ENCODE measurements at regions not wholly inside any gene's neighbourhood (a gene's known extent, or its start where the extent isn't known, plus 50 kb on each side); places are given as distances from the start of the nearest gene placed in this dataset.

GRCh38 chr14:25406818-25407217 lies 356.9 kb upstream of the STXBP6 start:
- intact Hi-C loops (cut with micrococcal nuclease) = no loop called here
- no peaks in the 10 kb centered on the region for H3K9me3 ChIP-seq (ENCODE audit: control insufficient read depth in 1 of 2, low read length in 2 of 2)
- CTCF ChIA-PET (ENCODE audit: partially characterized antibody) = no interaction called here
- no peaks in the 10 kb centered on the region for H3K4me1 ChIP-seq (ENCODE audit: insufficient read depth, low read length)
- H3K4me3 Mint-ChIP-seq = no peak overlapping the region
- no peaks in the 10 kb centered on the region for H3K36me3 Mint-ChIP-seq
- no peak for DNase-seq
- H3K4me1 Mint-ChIP-seq = no peaks in the 10 kb centered on the region
- no peaks in the 10 kb centered on the region for H3K36me3 ChIP-seq (ENCODE audit: insufficient read depth, low read length)
- no peak overlapping the region for H3K27ac Mint-ChIP-seq
- no peak overlapping the region for H3K4me3 ChIP-seq (ENCODE audit: low read length in 2 of 2)
- H3K27me3 ChIP-seq (ENCODE audit: insufficient read depth, low read length) = no peaks in the 10 kb centered on the region
- POLR2A ChIA-PET (ENCODE audit: partially characterized antibody) = no interaction called here
- H3K27me3 Mint-ChIP-seq = peaks cover 0 to 2% of the 10 kb centered on the region in 2 donors
- no peak overlapping the region for H3K27ac ChIP-seq (ENCODE audit: low read depth, low read length)
- H3K9me3 Mint-ChIP-seq = peaks cover 3 to 9% (median 5%) of the 10 kb centered on the region in 8 donors

GRCh38 chr14:25400607-25401206 lies 350.8 kb upstream of the STXBP6 start:
- peak in 3 of 5 donors; percentile 1 to 3 (median 2) for DNase-seq
- ChIA-PET POLR2A (ENCODE audit: partially characterized antibody) (no interaction called here), CTCF (ENCODE audit: partially characterized antibody) (interaction anchor here (0.8 to 1.6 kb wide), 3 partner anchors 18 to 21 kb away, joined by 4 to 5 read pairs (median 5); no protein-coding TSS in a partner anchor)
- Mint-ChIP-seq H3K4me3 (no peak overlapping the region), H3K27ac (no peak overlapping the region), H3K36me3 (no peaks in the 10 kb centered on the region), H3K4me1 (peaks cover 0 to 3% (median 0%) of the 10 kb centered on the region in 4 donors), H3K27me3 (peaks cover 0 to 2% of the 10 kb centered on the region in 2 donors), H3K9me3 (peaks cover 0 to 2% (median under 1%) of the 10 kb centered on the region in 8 donors)
- Histone ChIP-seq H3K9me3 (ENCODE audit: control insufficient read depth in 1 of 2, low read length in 2 of 2) (no peaks in the 10 kb centered on the region), H3K4me3 (ENCODE audit: low read length in 2 of 2) (no peak overlapping the region), H3K27ac (ENCODE audit: low read depth, low read length) (no peak overlapping the region), H3K27me3 (ENCODE audit: insufficient read depth, low read length) (no peaks in the 10 kb centered on the region), H3K4me1 (ENCODE audit: insufficient read depth, low read length) (no peaks in the 10 kb centered on the region), H3K36me3 (ENCODE audit: insufficient read depth, low read length) (no peaks in the 10 kb centered on the region)
- intact Hi-C loops (cut with micrococcal nuclease) = no loop called here

- no peaks in the 10 kb centered on the region for H3K27me3 Mint-ChIP-seq
- no peaks in the 10 kb centered on the region for H3K36me3 ChIP-seq (ENCODE audit: insufficient read depth, low read length)
- H3K27ac ChIP-seq (ENCODE audit: low read depth, low read length) = no peak overlapping the region
- H3K9me3 ChIP-seq (ENCODE audit: control insufficient read depth in 1 of 2, low read length in 2 of 2) = no peaks in the 10 kb centered on the region
- H3K4me3 ChIP-seq (ENCODE audit: low read length in 2 of 2) = no peak overlapping the region
- ChIA-PET POLR2A (ENCODE audit: partially characterized antibody) (no interaction called here), CTCF (ENCODE audit: partially characterized antibody) (interaction anchor here (1.1 kb wide), 1 partner anchor 15 kb away, joined by 3 read pairs; no protein-coding TSS in a partner anchor)
- H3K4me1 ChIP-seq (ENCODE audit: insufficient read depth, low read length) = no peaks in the 10 kb centered on the region
- no peak overlapping the region for H3K4me3 Mint-ChIP-seq
- DNase-seq = no peak
- intact Hi-C loops (cut with micrococcal nuclease) = no loop called here
- H3K27me3 ChIP-seq (ENCODE audit: insufficient read depth, low read length) = no peaks in the 10 kb centered on the region
- peak overlapping the region in 1 of 7 donors; percentile 7 for H3K27ac Mint-ChIP-seq
- peaks cover 0 to 8% (median 0%) of the 10 kb centered on the region in 8 donors for H3K9me3 Mint-ChIP-seq
- H3K4me1 Mint-ChIP-seq = peaks cover 0 to 3% (median 0%) of the 10 kb centered on the region in 4 donors
- no peaks in the 10 kb centered on the region for H3K36me3 Mint-ChIP-seq
Observed at GRCh38 chr14:25396128-25396527, 346.2 kb upstream of the STXBP6 start.

- CTCF ChIA-PET (ENCODE audit: partially characterized antibody) = interaction anchor here (1.1 kb wide), 1 partner anchor 17 kb away, joined by 3 read pairs; no protein-coding TSS in a partner anchor
- Mint-ChIP-seq H3K27ac (no peak overlapping the region), H3K4me3 (no peak overlapping the region), H3K27me3 (no peaks in the 10 kb centered on the region), H3K9me3 (peaks cover 0 to 8% (median under 1%) of the 10 kb centered on the region in 8 donors), H3K36me3 (no peaks in the 10 kb centered on the region), H3K4me1 (no peaks in the 10 kb centered on the region)
- POLR2A ChIA-PET (ENCODE audit: partially characterized antibody) = no interaction called here
- H3K9me3 ChIP-seq (ENCODE audit: control insufficient read depth in 1 of 2, low read length in 2 of 2) = no peaks in the 10 kb centered on the region
- H3K27me3 ChIP-seq (ENCODE audit: insufficient read depth, low read length) = no peaks in the 10 kb centered on the region
- intact Hi-C loops (cut with micrococcal nuclease) = no loop called here
- no peak overlapping the region for H3K4me3 ChIP-seq (ENCODE audit: low read length in 2 of 2)
- no peak for DNase-seq
- no peaks in the 10 kb centered on the region for H3K36me3 ChIP-seq (ENCODE audit: insufficient read depth, low read length)
- no peak overlapping the region for H3K27ac ChIP-seq (ENCODE audit: low read depth, low read length)
- H3K4me1 ChIP-seq (ENCODE audit: insufficient read depth, low read length) = no peaks in the 10 kb centered on the region
Observed at GRCh38 chr14:25394791-25395391, 344.9 kb upstream of the STXBP6 start.

- Mint-ChIP-seq H3K27ac (no peak overlapping the region), H3K4me3 (no peak overlapping the region), H3K4me1 (no peaks in the 10 kb centered on the region), H3K36me3 (no peaks in the 10 kb centered on the region), H3K9me3 (peaks cover 0 to 8% (median 0%) of the 10 kb centered on the region in 8 donors), H3K27me3 (no peaks in the 10 kb centered on the region)
- intact Hi-C loops (cut with micrococcal nuclease) = no loop called here
- Histone ChIP-seq H3K4me1 (ENCODE audit: insufficient read depth, low read length) (no peaks in the 10 kb centered on the region), H3K27me3 (ENCODE audit: insufficient read depth, low read length) (no peaks in the 10 kb centered on the region), H3K4me3 (ENCODE audit: low read length in 2 of 2) (no peak overlapping the region), H3K9me3 (ENCODE audit: control insufficient read depth in 1 of 2, low read length in 2 of 2) (no peaks in the 10 kb centered on the region), H3K27ac (ENCODE audit: low read depth, low read length) (no peak overlapping the region), H3K36me3 (ENCODE audit: insufficient read depth, low read length) (no peaks in the 10 kb centered on the region)
- CTCF ChIA-PET (ENCODE audit: partially characterized antibody) = no interaction called here
- DNase-seq = no peak
- POLR2A ChIA-PET (ENCODE audit: partially characterized antibody) = no interaction called here
Observed at GRCh38 chr14:25394356-25394755, 344.4 kb upstream of the STXBP6 start.

- Mint-ChIP-seq H3K4me1 (no peaks in the 10 kb centered on the region), H3K36me3 (no peaks in the 10 kb centered on the region), H3K27ac (no peak overlapping the region), H3K9me3 (peaks cover 0 to 4% (median under 1%) of the 10 kb centered on the region in 8 donors), H3K4me3 (no peak overlapping the region), H3K27me3 (no peaks in the 10 kb centered on the region)
- H3K27me3 ChIP-seq (ENCODE audit: insufficient read depth, low read length) = no peaks in the 10 kb centered on the region
- no peak overlapping the region for H3K4me3 ChIP-seq (ENCODE audit: low read length in 2 of 2)
- H3K27ac ChIP-seq (ENCODE audit: low read depth, low read length) = no peak overlapping the region
- intact Hi-C loops (cut with micrococcal nuclease) = no loop called here
- ChIA-PET CTCF (ENCODE audit: partially characterized antibody) (no interaction called here), POLR2A (ENCODE audit: partially characterized antibody) (no interaction called here)
- no peaks in the 10 kb centered on the region for H3K9me3 ChIP-seq (ENCODE audit: control insufficient read depth in 1 of 2, low read length in 2 of 2)
- DNase-seq = no peak
- no peaks in the 10 kb centered on the region for H3K36me3 ChIP-seq (ENCODE audit: insufficient read depth, low read length)
- no peaks in the 10 kb centered on the region for H3K4me1 ChIP-seq (ENCODE audit: insufficient read depth, low read length)
Observed at GRCh38 chr14:25389948-25390347, 340.0 kb upstream of the STXBP6 start.

- intact Hi-C loops (cut with micrococcal nuclease) = no loop called here
- no peak for DNase-seq
- no peaks in the 10 kb centered on the region for H3K36me3 Mint-ChIP-seq
- CTCF ChIA-PET (ENCODE audit: partially characterized antibody) = interaction anchor here (1.4 kb wide), 1 partner anchor 19 kb away, joined by 5 read pairs; no protein-coding TSS in a partner anchor
- peaks cover 0 to 3% of the 10 kb centered on the region in 2 donors for H3K27me3 Mint-ChIP-seq
- no peak overlapping the region for H3K4me3 Mint-ChIP-seq
- H3K27ac Mint-ChIP-seq = no peak overlapping the region
- H3K27me3 ChIP-seq (ENCODE audit: insufficient read depth, low read length) = no peaks in the 10 kb centered on the region
- no peaks in the 10 kb centered on the region for H3K4me1 ChIP-seq (ENCODE audit: insufficient read depth, low read length)
- POLR2A ChIA-PET (ENCODE audit: partially characterized antibody) = no interaction called here
- no peak overlapping the region for H3K4me3 ChIP-seq (ENCODE audit: low read length in 2 of 2)
- no peaks in the 10 kb centered on the region for H3K4me1 Mint-ChIP-seq
- H3K9me3 ChIP-seq (ENCODE audit: control insufficient read depth in 1 of 2, low read length in 2 of 2) = no peaks in the 10 kb centered on the region
- peaks cover 0 to 5% (median 1%) of the 10 kb centered on the region in 8 donors for H3K9me3 Mint-ChIP-seq
- no peaks in the 10 kb centered on the region for H3K36me3 ChIP-seq (ENCODE audit: insufficient read depth, low read length)
- no peak overlapping the region for H3K27ac ChIP-seq (ENCODE audit: low read depth, low read length)
Observed at GRCh38 chr14:25381498-25381897, 331.6 kb upstream of the STXBP6 start.

Measured in CD4-positive, alpha-beta memory T cell (primary cell).